IMR-90 (cell line): ENCODE measurements at regions not wholly inside any gene's neighbourhood (a gene's known extent, or its start where the extent isn't known, plus 50 kb on each side); places are given as distances from the start of the nearest gene placed in this dataset.

ENCODE experiments used
- ATAC-seq: fragments of 200-7000 bp; cut with Tn5 transposase; 2 replicates; pipeline ENCODE4 v1.9.1; 2020; ENCODE audit warnings: low read depth, mild to moderate bottlenecking, moderate library complexity
- BruUV-seq: library from RNA; stranded (reverse); fragments of 400-500 nt; replicated peaks from 2 replicates; lab custom pipeline; 2021; lab: Mats Ljungman, UMichigan
- CTCF ChIA-PET: fragments of 300-600 bp; formaldehyde crosslinking; extraction: SDS; loops from one replicate; lab custom pipeline; 2021; ENCODE audit warnings: antibody characterized with exemption; lab: Yijun Ruan, JAX
- POLR2A ChIA-PET: fragments of 300-600 bp; sonication (Branson Sonifier 250); formaldehyde crosslinking; loops from one replicate; lab custom pipeline; 2022; ENCODE audit warnings: antibody characterized with exemption; ENCODE audit not compliant: unreplicated experiment; lab: Charles Lee
- DNase-seq: peaks from one replicate; pipeline ENCODE4 v3.0.0; 2013
- H2AFZ ChIP-seq: replicated peaks from 2 replicates; pipeline ENCODE3; 2013; ENCODE audit warnings: low read length, mild to moderate bottlenecking; ENCODE audit not compliant: poor library complexity
- H2AK5ac ChIP-seq: 2 replicates; pipeline ENCODE4 v1.6.1; 2013; ENCODE audit warnings: low read depth, low read length, inconsistent platforms
- H2AK9ac ChIP-seq: replicated peaks from 2 replicates; pipeline ENCODE3; 2013; ENCODE audit warnings: mild to moderate bottlenecking, low read depth, low read length, moderate library complexity; ENCODE audit not compliant: poor library complexity
- H2BK120ac ChIP-seq: 2 replicates; pipeline ENCODE4 v1.6.1; 2013; ENCODE audit warnings: low read depth, low read length, inconsistent platforms
- H2BK15ac ChIP-seq: 3 replicates; pipeline ENCODE4 v1.6.1; 2013; ENCODE audit warnings: low read depth, low read length, inconsistent platforms
- H2BK20ac ChIP-seq: 2 replicates; pipeline ENCODE4 v1.6.1; 2013; ENCODE audit warnings: low read depth, mild to moderate bottlenecking, inconsistent platforms, low read length, moderate library complexity
- H2BK5ac ChIP-seq: 2 replicates; pipeline ENCODE4 v1.6.1; 2013; ENCODE audit warnings: mild to moderate bottlenecking, low read depth, low read length, inconsistent platforms; ENCODE audit not compliant: poor library complexity, severe bottlenecking
- H3K14ac ChIP-seq: replicated peaks from 2 replicates; pipeline ENCODE4 v1.6.1; 2013; ENCODE audit warnings: low read depth, low read length, inconsistent platforms
- H3K18ac ChIP-seq: 2 replicates; pipeline ENCODE4 v1.6.1; 2013; ENCODE audit warnings: low read depth, low read length, control low read depth
- H3K23ac ChIP-seq: 2 replicates; pipeline ENCODE4 v1.6.1; 2013; ENCODE audit warnings: low read depth, low read length, inconsistent platforms
- H3K27ac ChIP-seq: 2 replicates; pipeline ENCODE4 v1.5.1; 2013; ENCODE audit warnings: mild to moderate bottlenecking, control low read depth, low read length; ENCODE audit not compliant: insufficient read depth
- H3K27me3 ChIP-seq: 2 replicates; pipeline ENCODE4 v1.6.1; 2013; ENCODE audit warnings: low read length; ENCODE audit not compliant: control insufficient read depth, insufficient read depth
- H3K36me3 ChIP-seq: 2 replicates; pipeline ENCODE4 v1.6.1; 2013; ENCODE audit warnings: low read length, mixed read lengths; ENCODE audit not compliant: control insufficient read depth, insufficient read depth
- H3K4ac ChIP-seq: 2 replicates; pipeline ENCODE4 v1.6.1; 2013; ENCODE audit warnings: low read depth, low read length, inconsistent platforms
- H3K4me1 ChIP-seq: 2 replicates; pipeline ENCODE4 v1.6.1; 2013; ENCODE audit warnings: low read length, mixed read lengths; ENCODE audit not compliant: control insufficient read depth, insufficient read depth
- H3K4me2 ChIP-seq: 2 replicates; pipeline ENCODE4 v1.6.1; 2013; ENCODE audit warnings: low read depth, mild to moderate bottlenecking, control low read depth, low read length, moderate library complexity
- H3K4me3 ChIP-seq: 2 replicates; pipeline ENCODE4 v1.5.1; 2013; ENCODE audit warnings: low read depth, mild to moderate bottlenecking, control low read depth, low read length, moderate library complexity; ENCODE audit not compliant: insufficient read depth
- H3K56ac ChIP-seq: 2 replicates; pipeline ENCODE4 v1.6.1; 2013; ENCODE audit warnings: low read length, inconsistent platforms; ENCODE audit not compliant: insufficient read depth; ENCODE audit errors: extremely low read depth
- H3K79me1 ChIP-seq, 2 experiments: 2 replicates each; pipeline ENCODE4 v1.6.1; 2013; ENCODE audit warnings: low read length in 2 of 2, inconsistent platforms in 1 of 2, low read depth in 1 of 2
- H3K9ac ChIP-seq: 2 replicates; pipeline ENCODE4 v1.6.1; 2013; ENCODE audit warnings: low read depth, low read length, control low read depth
- H3K9me1 ChIP-seq: 2 replicates; pipeline ENCODE4 v1.6.1; 2013; ENCODE audit warnings: low read length, inconsistent platforms; ENCODE audit not compliant: insufficient read depth
- H3K9me3 ChIP-seq: 2 replicates; pipeline ENCODE4 v1.6.1; 2013; ENCODE audit warnings: low read length; ENCODE audit not compliant: control insufficient read depth, insufficient read depth
- H4K20me1 ChIP-seq: 2 replicates; pipeline ENCODE4 v1.6.1; 2013; ENCODE audit warnings: low read length, inconsistent platforms; ENCODE audit not compliant: insufficient read depth
- H4K5ac ChIP-seq: 2 replicates; pipeline ENCODE4 v1.6.1; 2013; ENCODE audit warnings: mild to moderate bottlenecking, low read depth, low read length, control low read depth
- H4K8ac ChIP-seq, 2 experiments: 2 replicates each; pipeline ENCODE4 v1.6.1; 2013; ENCODE audit warnings: low read depth in 2 of 2, low read length in 2 of 2, control low read depth in 1 of 2, inconsistent platforms in 1 of 2
- H4K91ac ChIP-seq: 2 replicates; pipeline ENCODE4 v1.6.1; 2013; ENCODE audit warnings: low read depth, low read length, inconsistent platforms; ENCODE audit not compliant: insufficient read depth
- BHLHE40 ChIP-seq: fragments of 150-350 bp; IDR thresholded peaks from 2 replicates; pipeline ENCODE4 v1.6.1; 2016; ENCODE audit warnings: mild to moderate bottlenecking, low read depth, low read length
- CEBPB ChIP-seq: IDR thresholded peaks from 2 replicates; pipeline ENCODE4 v1.6.1; 2012; ENCODE audit warnings: low read depth, low read length, improper control_type of control experiment
- CHD1 ChIP-seq: IDR thresholded peaks from 2 replicates; pipeline ENCODE4 v1.6.1; 2012; ENCODE audit warnings: low read depth, low read length, improper control_type of control experiment
- CTCF ChIP-seq: conservative IDR thresholded peaks from 2 replicates; pipeline ENCODE4 v1.5.1; 2012; ENCODE audit warnings: mild to moderate bottlenecking, low read depth, low read length, improper control_type of control experiment
- FOS ChIP-seq: fragments of 150-350 bp; IDR thresholded peaks from 2 replicates; pipeline ENCODE4 v1.6.1; 2016; ENCODE audit warnings: low read depth, low read length
- MAFK ChIP-seq: IDR thresholded peaks from 2 replicates; pipeline ENCODE4 v1.6.1; 2012; ENCODE audit warnings: low read depth, low read length, improper control_type of control experiment
- MAZ ChIP-seq: IDR thresholded peaks from 2 replicates; pipeline ENCODE4 v1.6.1; 2012; ENCODE audit warnings: low read depth, mild to moderate bottlenecking, low read length, improper control_type of control experiment, moderate library complexity, borderline replicate concordance
- MXI1 ChIP-seq: IDR thresholded peaks from 2 replicates; pipeline ENCODE4 v1.6.1; 2012; ENCODE audit warnings: low read depth, mild to moderate bottlenecking, low read length, moderate library complexity, borderline replicate concordance
- NFE2L2 ChIP-seq: fragments of 150-350 bp; IDR thresholded peaks from 2 replicates; pipeline ENCODE4 v1.6.1; 2016; ENCODE audit warnings: low read depth, mild to moderate bottlenecking, low read length
- POLR2A ChIP-seq: IDR thresholded peaks from 2 replicates; pipeline ENCODE4 v1.6.1; 2012; ENCODE audit warnings: mild to moderate bottlenecking, low read depth, low read length
- RAD21 ChIP-seq: IDR thresholded peaks from 2 replicates; pipeline ENCODE4 v1.6.1; 2012; ENCODE audit warnings: low read length, improper control_type of control experiment
- RCOR1 ChIP-seq: IDR thresholded peaks from 2 replicates; pipeline ENCODE4 v1.6.1; 2012; ENCODE audit warnings: mild to moderate bottlenecking, low read length, improper control_type of control experiment; ENCODE audit not compliant: insufficient replicate concordance
- RFX5 ChIP-seq: IDR thresholded peaks from 2 replicates; pipeline ENCODE4 v1.8.0; 2012; ENCODE audit warnings: low read depth, mild to moderate bottlenecking, low read length, moderate library complexity
- SMC3 ChIP-seq: fragments of 150-350 bp; IDR thresholded peaks from 2 replicates; pipeline ENCODE4 v1.6.1; 2016; ENCODE audit warnings: low read depth, mild to moderate bottlenecking, antibody characterized with exemption, low read length, moderate library complexity
- USF2 ChIP-seq: fragments of 150-350 bp; IDR thresholded peaks from 2 replicates; pipeline ENCODE4 v1.6.1; 2017; ENCODE audit warnings: mild to moderate bottlenecking, antibody characterized with exemption, low read length, low read depth
- WGBS, 2 experiments: methylation state at CpG; one replicate each; pipeline versions ENCODE4 v1.1.5 to v1.1.7; 2013; ENCODE audit warnings: missing lambda C conversion rate in 2 of 2; ENCODE audit not compliant: insufficient read length in 1 of 2; ENCODE audit errors: extremely low coverage in 2 of 2; 5-methylcytosine and 5-hydroxymethylcytosine counted together
- dilution Hi-C: fragments of 300-500 bp; cut with HindIII; formaldehyde crosslinking; loops from one replicate; pipeline ENCODE4 v1.14.3; 2018; ENCODE audit warnings: low sequenced_read_pairs; ENCODE audit not compliant: unreplicated experiment
- in situ Hi-C: fragments of 300-500 bp; cut with MboI; formaldehyde crosslinking; loops from 3 replicates; pipeline ENCODE4 v1.14.3; 2019; ENCODE audit warnings: low sequenced_read_pairs, inconsistent platforms, mixed read lengths
- intact Hi-C: fragments of 100-400 bp; cut with micrococcal nuclease; formaldehyde crosslinking; loops from 2 replicates; pipeline ENCODE4 v1.10.0; 2022
- TF ChIP-seq, protein P1 (sequence below): fragments of 150-350 bp; IDR thresholded peaks from 2 replicates; pipeline ENCODE4 v1.6.1; 2016; ENCODE audit warnings: low read depth, mild to moderate bottlenecking, low read length, moderate library complexity, borderline replicate concordance

DNA sequence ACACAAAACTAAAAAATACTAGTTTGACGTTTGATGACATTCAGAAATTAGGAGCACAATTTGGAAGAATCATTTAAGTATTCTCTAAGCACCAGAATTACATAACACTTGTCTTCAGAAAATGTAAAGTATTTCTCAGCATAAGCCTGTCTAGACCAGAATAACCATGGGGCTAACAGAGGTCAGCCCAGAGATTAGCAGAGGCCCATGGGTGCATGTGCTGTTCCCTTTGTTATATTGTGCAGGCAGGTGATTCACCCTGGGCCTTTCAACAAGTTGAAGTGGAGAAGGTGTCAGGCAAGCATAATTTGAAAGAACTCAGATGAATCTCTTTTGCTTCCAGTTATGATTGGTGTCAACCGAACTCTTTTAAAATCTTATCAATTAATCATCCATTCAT is 227.9 kb downstream of the LURAP1L start:
- no TSS peak for BruUV-seq
- dilution Hi-C loops (no loop called here), in situ Hi-C loops (no loop called here), intact Hi-C loops (no loop called here)
- Histone ChIP-seq H2AK5ac (no peak overlapping the region), H3K4me3 (no peak overlapping the region), H3K4me1 (no peaks in the 10 kb centered on the region), H4K8ac (no peak overlapping the region), H4K20me1 (no peaks in the 10 kb centered on the region), H2AK9ac (no peak overlapping the region), H2BK15ac (no peak overlapping the region), H2BK120ac (no peak overlapping the region), H3K14ac (no peak overlapping the region), H3K56ac (no peak overlapping the region), H3K9me1 (no peaks in the 10 kb centered on the region), H3K27me3 (no peaks in the 10 kb centered on the region), H3K4ac (no peak overlapping the region), H3K23ac (no peak overlapping the region), H3K79me1 (no peaks in the 10 kb centered on the region), H2AFZ (no peak overlapping the region), H2BK20ac (no peak overlapping the region), H3K36me3 (no peaks in the 10 kb centered on the region), H3K9me3 (no peaks in the 10 kb centered on the region), H3K18ac (no peak overlapping the region), H4K91ac (no peak overlapping the region), H2BK5ac (no peak overlapping the region), H3K27ac (no peak overlapping the region), H3K9ac (no peak overlapping the region), H3K4me2 (no peak overlapping the region), H4K5ac (no peak overlapping the region)
- WGBS, 2 experiments, result no CpG with 5 or more reads among the region's 2 CpGs
- CTCF ChIA-PET, result no interaction called here
- ATAC-seq (no peak), DNase-seq (no peak)
- TF ChIP-seq, protein P1, sequence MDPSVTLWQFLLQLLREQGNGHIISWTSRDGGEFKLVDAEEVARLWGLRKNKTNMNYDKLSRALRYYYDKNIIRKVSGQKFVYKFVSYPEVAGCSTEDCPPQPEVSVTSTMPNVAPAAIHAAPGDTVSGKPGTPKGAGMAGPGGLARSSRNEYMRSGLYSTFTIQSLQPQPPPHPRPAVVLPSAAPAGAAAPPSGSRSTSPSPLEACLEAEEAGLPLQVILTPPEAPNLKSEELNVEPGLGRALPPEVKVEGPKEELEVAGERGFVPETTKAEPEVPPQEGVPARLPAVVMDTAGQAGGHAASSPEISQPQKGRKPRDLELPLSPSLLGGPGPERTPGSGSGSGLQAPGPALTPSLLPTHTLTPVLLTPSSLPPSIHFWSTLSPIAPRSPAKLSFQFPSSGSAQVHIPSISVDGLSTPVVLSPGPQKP, result no peak
- no peak for TF ChIP-seq FOS
- no peak for TF ChIP-seq BHLHE40
- TF ChIP-seq MAZ, result no peak
- no peak for TF ChIP-seq RCOR1
- no peak for TF ChIP-seq SMC3
- no peak for TF ChIP-seq NFE2L2
- TF ChIP-seq RAD21, result no peak
- no peak for TF ChIP-seq MXI1
- no peak for TF ChIP-seq CHD1
- no peak for TF ChIP-seq USF2
- no peak for TF ChIP-seq RFX5
- TF ChIP-seq MAFK, result no peak
- TF ChIP-seq CEBPB, result no peak
- no peak for TF ChIP-seq POLR2A
- TF ChIP-seq CTCF, result no peak
- POLR2A ChIA-PET, result no interaction called here
